ENCODE measurements at regions not wholly inside any gene's neighbourhood (a gene's known extent, or its start where the extent isn't known, plus 50 kb on each side); places are given as distances from the start of the nearest gene placed in this dataset.

DNA sequence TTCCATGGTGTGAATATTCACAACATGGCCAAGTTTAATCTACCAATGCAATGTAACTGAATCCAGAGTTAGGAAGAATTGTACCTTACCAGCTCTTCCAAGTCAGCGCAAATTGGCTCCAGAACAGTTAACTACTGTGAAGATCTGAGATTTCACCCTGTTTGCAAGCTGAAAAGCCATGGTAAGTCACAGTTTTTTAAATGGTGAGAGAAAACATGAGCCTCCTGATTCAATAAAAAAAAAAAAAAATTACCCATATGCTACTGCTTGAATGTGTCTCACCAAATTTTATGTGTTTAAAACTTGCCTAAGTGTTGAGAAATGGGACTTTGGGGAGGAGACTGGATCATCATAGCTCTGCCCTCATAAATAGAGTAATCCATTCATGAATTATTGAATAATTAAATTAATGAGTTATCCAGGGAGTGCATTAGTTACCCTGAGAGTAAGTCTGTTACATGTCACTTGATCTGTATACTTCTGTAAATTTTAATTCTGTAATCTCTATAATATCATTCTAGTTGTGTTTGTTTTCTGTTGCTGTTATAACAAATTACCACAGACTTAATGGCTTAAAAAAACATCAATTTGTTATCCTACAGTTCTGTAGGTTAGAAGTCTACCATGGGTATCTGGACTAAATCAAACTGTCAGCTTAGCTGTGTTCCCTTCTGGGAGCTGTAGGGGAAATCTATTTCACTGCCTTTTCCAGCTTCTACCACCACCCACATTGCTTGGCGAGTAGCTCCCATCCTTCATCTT, 1355.9 kb downstream of the GRIK2 start:
- no peak for TF ChIP-seq POLR2A (IDR thresholded peaks at IDR 0.05; ENCODE audit: low read length)
- TF ChIP-seq GATA1 (IDR thresholded peaks at IDR 0.05; ENCODE audit: low read depth, low read length): no peak
